Astrocyte of the spinal cord (primary cell): ENCODE measurements at regions not wholly inside any gene's neighbourhood (a gene's known extent, or its start where the extent isn't known, plus 50 kb on each side); places are given as distances from the start of the nearest gene placed in this dataset.
"Not testable (repeated sequence)": the region's sequence is repeated elsewhere in the genome, so short reads cannot be mapped to it uniquely, and the experiment has no call there.

Experiments used
- DNase-seq: peaks from one replicate; pipeline ENCODE4 v3.0.0; 2011; ENCODE audit warnings: low read depth, low spot score
- H3K4me3 ChIP-seq: 2 replicates; pipeline ENCODE4 v1.5.1; 2011; ENCODE audit warnings: low read depth, mild to moderate bottlenecking, low read length, moderate library complexity
- in situ Hi-C: cut with HindIII; loops from 2 replicates; pipeline ENCODE4 v1.10.0; 2017; ENCODE audit warnings: low sequenced_read_pairs
- TF ChIP-seq, protein P1 (sequence below): IDR thresholded peaks from 2 replicates; pipeline ENCODE4 v1.5.1; 2012; ENCODE audit warnings: low read depth, mild to moderate bottlenecking, low read length, inconsistent platforms

DNA sequence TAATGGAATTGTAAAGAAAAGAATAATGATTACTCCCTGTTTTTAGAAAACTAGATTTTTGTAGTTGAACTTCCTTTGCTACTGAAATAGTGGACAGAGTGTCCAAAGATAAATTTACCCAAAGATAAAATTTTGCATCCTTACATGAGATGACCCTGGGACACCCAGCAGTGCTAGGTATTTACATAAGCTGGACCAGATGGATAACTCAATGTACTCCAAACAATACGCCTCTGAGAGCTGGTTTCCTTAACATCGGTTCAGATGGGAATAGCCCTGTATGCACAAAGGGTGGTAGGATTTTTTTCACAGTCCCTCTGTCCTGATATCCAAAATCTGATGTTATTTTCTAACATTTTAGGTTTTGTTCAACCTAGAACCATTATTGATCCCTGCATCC lies 432.1 kb upstream of the ID2 start:
- TF ChIP-seq, protein P1, sequence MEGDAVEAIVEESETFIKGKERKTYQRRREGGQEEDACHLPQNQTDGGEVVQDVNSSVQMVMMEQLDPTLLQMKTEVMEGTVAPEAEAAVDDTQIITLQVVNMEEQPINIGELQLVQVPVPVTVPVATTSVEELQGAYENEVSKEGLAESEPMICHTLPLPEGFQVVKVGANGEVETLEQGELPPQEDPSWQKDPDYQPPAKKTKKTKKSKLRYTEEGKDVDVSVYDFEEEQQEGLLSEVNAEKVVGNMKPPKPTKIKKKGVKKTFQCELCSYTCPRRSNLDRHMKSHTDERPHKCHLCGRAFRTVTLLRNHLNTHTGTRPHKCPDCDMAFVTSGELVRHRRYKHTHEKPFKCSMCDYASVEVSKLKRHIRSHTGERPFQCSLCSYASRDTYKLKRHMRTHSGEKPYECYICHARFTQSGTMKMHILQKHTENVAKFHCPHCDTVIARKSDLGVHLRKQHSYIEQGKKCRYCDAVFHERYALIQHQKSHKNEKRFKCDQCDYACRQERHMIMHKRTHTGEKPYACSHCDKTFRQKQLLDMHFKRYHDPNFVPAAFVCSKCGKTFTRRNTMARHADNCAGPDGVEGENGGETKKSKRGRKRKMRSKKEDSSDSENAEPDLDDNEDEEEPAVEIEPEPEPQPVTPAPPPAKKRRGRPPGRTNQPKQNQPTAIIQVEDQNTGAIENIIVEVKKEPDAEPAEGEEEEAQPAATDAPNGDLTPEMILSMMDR: no peak
- H3K4me3 ChIP-seq: no peak overlapping the region
- in situ Hi-C loops: no loop called here
- DNase-seq: no peak

DNA sequence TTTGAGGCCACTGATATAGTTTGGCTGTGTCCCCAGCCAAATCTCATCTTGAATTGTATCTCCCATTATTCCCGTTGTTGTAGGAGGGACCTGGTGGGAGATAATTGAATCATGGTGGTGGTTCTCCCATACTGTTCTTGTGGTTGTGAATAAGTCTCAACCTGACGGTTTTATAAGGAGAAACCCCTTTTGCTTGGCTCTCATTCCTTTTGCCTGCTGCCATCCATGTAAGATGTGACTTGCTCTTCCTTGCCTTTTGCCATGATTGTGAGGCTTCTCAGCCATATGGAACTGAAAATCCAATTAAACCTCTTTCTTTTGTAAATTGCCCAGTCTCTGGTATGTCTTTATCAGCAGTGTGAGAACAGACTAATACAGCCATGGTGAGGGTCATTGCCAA lies 431.6 kb upstream of the ID2 start:
- in situ Hi-C loops, DNase-seq: not testable (repeated sequence)

GRCh38 chr2:8251291-8251690 lies 430.6 kb upstream of the ID2 start:
- no peak overlapping the region for H3K4me3 ChIP-seq
- DNase-seq: no peak
- TF ChIP-seq, protein P1: no peak
- in situ Hi-C loops: no loop called here

More for the DNA sequence above, 431.6 kb upstream of the ID2 start:
- H3K4me3 ChIP-seq: not testable (repeated sequence)

DNA sequence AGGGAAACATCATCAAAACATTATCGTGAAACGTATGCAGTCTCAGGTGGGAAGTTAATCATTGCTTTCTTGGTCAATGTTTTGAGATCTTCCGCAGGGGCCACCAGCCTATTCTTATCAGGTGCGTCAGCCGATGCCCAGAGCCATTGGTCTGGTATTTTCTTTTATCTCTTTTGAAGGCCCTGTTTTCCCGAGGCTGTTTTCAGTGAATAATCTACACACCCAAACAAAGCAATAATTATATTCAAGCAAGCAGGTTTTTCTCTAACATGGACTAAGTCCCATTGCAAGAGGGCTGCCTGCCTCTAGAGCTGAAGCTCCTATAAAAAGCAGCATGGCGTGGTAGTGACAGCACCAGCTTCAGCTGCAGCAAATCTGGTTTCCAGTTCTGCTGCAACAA lies 430.0 kb upstream of the ID2 start:
- DNase-seq: no peak
- H3K4me3 ChIP-seq: no peak overlapping the region
- in situ Hi-C loops: no loop called here

DNA sequence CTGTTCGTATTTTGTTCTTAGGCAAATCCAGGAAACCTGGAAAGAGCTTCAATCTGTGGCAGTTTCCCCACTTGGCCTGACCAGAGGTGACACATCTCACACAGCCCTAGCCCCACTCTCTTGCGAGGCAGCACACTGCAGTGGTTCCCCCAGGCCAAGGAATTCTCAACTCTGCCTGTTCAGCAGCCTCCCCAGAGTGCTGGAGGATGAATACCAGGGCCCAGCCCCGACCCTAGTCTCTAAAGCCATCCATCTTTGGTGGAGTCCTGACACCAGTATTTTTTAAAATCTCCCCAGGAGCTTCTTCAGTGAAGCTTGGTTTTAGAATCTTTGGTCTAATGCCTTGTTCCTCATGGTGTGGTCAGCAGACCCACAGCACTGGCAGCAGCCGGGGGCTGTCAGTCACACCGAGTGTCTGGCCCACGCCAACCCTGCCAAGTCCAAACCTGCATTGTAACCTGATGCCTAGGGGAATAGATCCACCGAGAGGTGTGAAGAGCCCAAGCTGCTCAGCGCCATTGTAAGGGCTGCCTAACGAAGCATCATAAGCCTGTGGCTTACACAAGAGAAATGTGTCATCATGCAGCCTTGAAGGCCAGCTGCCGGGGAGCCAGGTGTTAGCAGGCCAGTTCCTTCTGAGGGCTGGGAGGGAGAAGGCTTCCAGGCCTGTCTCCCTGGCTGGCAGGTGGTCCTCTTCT lies 428.7 kb upstream of the ID2 start:
- TF ChIP-seq, protein P1: no peak
- DNase-seq: no peak
- no peak overlapping the region for H3K4me3 ChIP-seq
- in situ Hi-C loops: no loop called here

More for the DNA sequence above, 430.0 kb upstream of the ID2 start:
- TF ChIP-seq, protein P1: no peak

DNA sequence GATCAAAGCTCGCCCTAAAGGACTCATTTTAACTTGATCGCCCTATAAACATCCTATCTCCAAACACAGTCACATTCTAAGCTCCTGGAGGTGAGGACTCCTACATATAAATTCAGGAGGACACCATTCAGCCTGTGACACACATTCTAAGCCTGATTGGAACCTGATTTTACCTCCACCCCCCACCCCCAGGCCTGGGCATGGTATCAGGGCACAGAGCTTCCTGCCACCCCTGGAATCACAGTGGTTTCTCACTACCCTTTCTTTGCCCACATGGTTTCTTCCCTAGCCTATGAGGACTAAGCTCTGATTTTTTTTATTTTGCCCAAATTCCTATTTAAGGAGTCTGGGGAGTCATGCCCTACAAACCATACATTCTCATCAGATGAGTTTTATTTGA lies 428.1 kb upstream of the ID2 start:
- TF ChIP-seq, protein P1: no peak

GRCh38 chr2:8254214-8254613 lies 427.6 kb upstream of the ID2 start:
- DNase-seq, H3K4me3 ChIP-seq, in situ Hi-C loops: not testable (repeated sequence)

More for the DNA sequence above, 428.1 kb upstream of the ID2 start:
- DNase-seq: no peak
- no peak overlapping the region for H3K4me3 ChIP-seq
- in situ Hi-C loops: no loop called here
